ENCODE measurements at regions not wholly inside any gene's neighbourhood (a gene's known extent, or its start where the extent isn't known, plus 50 kb on each side); places are given as distances from the start of the nearest gene placed in this dataset.
"Not testable (repeated sequence)": the region's sequence is repeated elsewhere in the genome, so short reads cannot be mapped to it uniquely, and the experiment has no call there.

GRCh38 chr7:80346704-80347103 lies 165.2 kb downstream of the GNAT3 start:
- no peak for DNase-seq

- no peak for DNase-seq
Observed at GRCh38 chr7:80335511-80336231, 176.2 kb downstream of the GNAT3 start.

- DNase-seq, result no peak
Observed at GRCh38 chr7:80334908-80335307, 177.0 kb downstream of the GNAT3 start.

- no peak for DNase-seq
Observed at GRCh38 chr7:80334196-80334595, 177.7 kb downstream of the GNAT3 start.

- DNase-seq, result no peak
Observed at GRCh38 chr7:80333040-80333439, 178.8 kb downstream of the GNAT3 start.

- no peak for DNase-seq
Observed at GRCh38 chr7:80330434-80330833, 181.4 kb downstream of the GNAT3 start.

- no peak for DNase-seq
Observed at GRCh38 chr7:80324032-80324431, 187.8 kb downstream of the GNAT3 start.

- no peak for DNase-seq
Observed at GRCh38 chr7:80319461-80319860, 184.8 kb downstream of the GNAI1 start.

- DNase-seq, result no peak
Observed at GRCh38 chr7:80318081-80318480, 183.4 kb downstream of the GNAI1 start.

GRCh38 chr7:80316811-80317210 lies 182.2 kb downstream of the GNAI1 start:
- DNase-seq, result no peak

- DNase-seq, result no peak
Observed at GRCh38 chr7:80313716-80314115, 179.1 kb downstream of the GNAI1 start.

- no peak for DNase-seq
Observed at GRCh38 chr7:80313067-80313626, 178.5 kb downstream of the GNAI1 start.

GRCh38 chr7:80312139-80312661 lies 177.6 kb downstream of the GNAI1 start:
- no peak for DNase-seq

- DNase-seq, result no peak
Observed at GRCh38 chr7:80311313-80311712, 176.7 kb downstream of the GNAI1 start.

GRCh38 chr7:80309971-80310549 lies 175.4 kb downstream of the GNAI1 start:
- DNase-seq, result no peak

GRCh38 chr7:80309377-80309776 lies 174.7 kb downstream of the GNAI1 start:
- no peak for DNase-seq

- DNase-seq, result no peak
Observed at GRCh38 chr7:80307227-80307856, 172.7 kb downstream of the GNAI1 start.

GRCh38 chr7:80303315-80303714 lies 168.7 kb downstream of the GNAI1 start:
- no peak for DNase-seq

GRCh38 chr7:80302636-80303035 lies 168.0 kb downstream of the GNAI1 start:
- no peak for DNase-seq

GRCh38 chr7:80302078-80302477 lies 167.4 kb downstream of the GNAI1 start:
- no peak for DNase-seq

- DNase-seq, result no peak
Observed at GRCh38 chr7:80298201-80298600, 163.6 kb downstream of the GNAI1 start.

GRCh38 chr7:80294346-80294745 lies 159.7 kb downstream of the GNAI1 start:
- DNase-seq, result no peak

GRCh38 chr7:80292634-80293033 lies 158.0 kb downstream of the GNAI1 start:
- DNase-seq, result not testable (repeated sequence)

Data from NCI-H2171 (cell line).